ENCODE measurements at regions not wholly inside any gene's neighbourhood (a gene's known extent, or its start where the extent isn't known, plus 50 kb on each side); places are given as distances from the start of the nearest gene placed in this dataset.

GRCh38 chr2:128623776-128624761 is 305.4 kb upstream of the HS6ST1 start:
- Histone ChIP-seq H3K9ac (ENCODE audit: low read depth, low read length) (no peak overlapping the region; the same call in 1 of the 2 replicates), H3K9me3 (ENCODE audit: insufficient read depth, low read depth, low read length) (no peaks in the 10 kb centered on the region), H3K36me3 (ENCODE audit: insufficient read depth, low read length) (no peaks in the 10 kb centered on the region), H3K4me3 (ENCODE audit: low read length) (no peak overlapping the region), H3K27ac (ENCODE audit: low read depth, low read length) (no peak overlapping the region), H3K27me3 (ENCODE audit: insufficient read depth, low read length) (no peaks in the 10 kb centered on the region), H3K4me1 (ENCODE audit: insufficient read depth, low read length) (0 out of 2 replicates have a peak, but pooled peaks cover 3% of the 10 kb centered on the region)
- 93% methylated on average over 18 of the region's 18 CpGs for whole genome bisulfite sequencing

GRCh38 chr2:128624956-128625355 is 306.3 kb upstream of the HS6ST1 start:
- no peaks in the 10 kb centered on the region for H3K9me3 ChIP-seq (ENCODE audit: insufficient read depth, low read depth, low read length)
- no peak overlapping the region for H3K4me3 ChIP-seq (ENCODE audit: low read length)
- 0 out of 2 replicates have a peak, but pooled peaks cover 3% of the 10 kb centered on the region for H3K4me1 ChIP-seq (ENCODE audit: insufficient read depth, low read length)
- no peaks in the 10 kb centered on the region for H3K36me3 ChIP-seq (ENCODE audit: insufficient read depth, low read length)
- no peaks in the 10 kb centered on the region for H3K27me3 ChIP-seq (ENCODE audit: insufficient read depth, low read length)
- 97% methylated on average over 6 of the region's 6 CpGs for WGBS
- no peak overlapping the region for H3K9ac ChIP-seq (ENCODE audit: low read depth, low read length)
- no peak overlapping the region for H3K27ac ChIP-seq (ENCODE audit: low read depth, low read length)

- Histone ChIP-seq H3K4me1 (ENCODE audit: insufficient read depth, low read length) (0 out of 2 replicates have a peak, but pooled peaks cover 3% of the 10 kb centered on the region), H3K27ac (ENCODE audit: low read depth, low read length) (no peak overlapping the region), H3K9me3 (ENCODE audit: insufficient read depth, low read depth, low read length) (no peaks in the 10 kb centered on the region), H3K27me3 (ENCODE audit: insufficient read depth, low read length) (no peaks in the 10 kb centered on the region), H3K4me3 (ENCODE audit: low read length) (no peak overlapping the region), H3K36me3 (ENCODE audit: insufficient read depth, low read length) (no peaks in the 10 kb centered on the region), H3K9ac (ENCODE audit: low read depth, low read length) (no peak overlapping the region)
- WGBS = 92% methylated on average over 8 of the region's 8 CpGs
Observed at GRCh38 chr2:128625421-128625820, 306.8 kb upstream of the HS6ST1 start.

- H3K27me3 ChIP-seq (ENCODE audit: insufficient read depth, low read length) = no peaks in the 10 kb centered on the region
- no peak overlapping the region for H3K4me3 ChIP-seq (ENCODE audit: low read length)
Observed at GRCh38 chr2:128625963-128626759, 307.5 kb upstream of the HS6ST1 start.

GRCh38 chr2:128626760-128627511 is 308.3 kb upstream of the HS6ST1 start:
- Histone ChIP-seq H3K9me3 (ENCODE audit: insufficient read depth, low read depth, low read length) (no peaks in the 10 kb centered on the region), H3K36me3 (ENCODE audit: insufficient read depth, low read length) (no peaks in the 10 kb centered on the region), H3K9ac (ENCODE audit: low read depth, low read length) (no peak overlapping the region), H3K27me3 (ENCODE audit: insufficient read depth, low read length) (no peaks in the 10 kb centered on the region), H3K4me3 (ENCODE audit: low read length) (no peak overlapping the region), H3K27ac (ENCODE audit: low read depth, low read length) (no peak overlapping the region), H3K4me1 (ENCODE audit: insufficient read depth, low read length) (0 out of 2 replicates have a peak, but pooled peaks cover 3% of the 10 kb centered on the region)
- 91% methylated on average over 18 of the region's 20 CpGs for WGBS

More at GRCh38 chr2:128625963-128626759, 307.5 kb upstream of the HS6ST1 start:
- no peak overlapping the region for H3K9ac ChIP-seq (ENCODE audit: low read depth, low read length)
- WGBS = 86% methylated on average over 12 of the region's 12 CpGs
- H3K27ac ChIP-seq (ENCODE audit: low read depth, low read length) = no peak overlapping the region
- H3K9me3 ChIP-seq (ENCODE audit: insufficient read depth, low read depth, low read length) = no peaks in the 10 kb centered on the region
- 0 out of 2 replicates have a peak, but pooled peaks cover 3% of the 10 kb centered on the region for H3K4me1 ChIP-seq (ENCODE audit: insufficient read depth, low read length)
- no peaks in the 10 kb centered on the region for H3K36me3 ChIP-seq (ENCODE audit: insufficient read depth, low read length)

- Histone ChIP-seq H3K9ac (ENCODE audit: low read depth, low read length) (no peak overlapping the region), H3K27me3 (ENCODE audit: insufficient read depth, low read length) (no peaks in the 10 kb centered on the region), H3K27ac (ENCODE audit: low read depth, low read length) (no peak overlapping the region), H3K4me1 (ENCODE audit: insufficient read depth, low read length) (0 out of 2 replicates have a peak, but pooled peaks cover 3% of the 10 kb centered on the region), H3K4me3 (ENCODE audit: low read length) (no peak overlapping the region), H3K36me3 (ENCODE audit: insufficient read depth, low read length) (no peaks in the 10 kb centered on the region), H3K9me3 (ENCODE audit: insufficient read depth, low read depth, low read length) (no peaks in the 10 kb centered on the region)
- WGBS = 89% methylated on average over 7 of the region's 7 CpGs
Observed at GRCh38 chr2:128628206-128628605, 309.5 kb upstream of the HS6ST1 start.

GRCh38 chr2:128628996-128629395 is 310.3 kb upstream of the HS6ST1 start:
- Histone ChIP-seq H3K4me1 (ENCODE audit: insufficient read depth, low read length) (0 out of 2 replicates have a peak, but pooled peaks cover under 1% of the 10 kb centered on the region), H3K4me3 (ENCODE audit: low read length) (no peak overlapping the region), H3K27me3 (ENCODE audit: insufficient read depth, low read length) (no peaks in the 10 kb centered on the region), H3K9ac (ENCODE audit: low read depth, low read length) (no peak overlapping the region), H3K27ac (ENCODE audit: low read depth, low read length) (no peak overlapping the region), H3K36me3 (ENCODE audit: insufficient read depth, low read length) (no peaks in the 10 kb centered on the region), H3K9me3 (ENCODE audit: insufficient read depth, low read depth, low read length) (no peaks in the 10 kb centered on the region)
- 90% methylated on average over 5 of the region's 6 CpGs for WGBS

- 96% methylated on average over 11 of the region's 12 CpGs for WGBS
- H3K27me3 ChIP-seq (ENCODE audit: insufficient read depth, low read length) = no peaks in the 10 kb centered on the region
Observed at GRCh38 chr2:128630974-128631697, 312.5 kb upstream of the HS6ST1 start.

GRCh38 chr2:128631698-128632500 is 313.2 kb upstream of the HS6ST1 start:
- Histone ChIP-seq H3K36me3 (ENCODE audit: insufficient read depth, low read length) (no peaks in the 10 kb centered on the region), H3K9ac (ENCODE audit: low read depth, low read length) (no peak overlapping the region), H3K27ac (ENCODE audit: low read depth, low read length) (no peak overlapping the region), H3K27me3 (ENCODE audit: insufficient read depth, low read length) (no peaks in the 10 kb centered on the region), H3K9me3 (ENCODE audit: insufficient read depth, low read depth, low read length) (no peaks in the 10 kb centered on the region), H3K4me1 (ENCODE audit: insufficient read depth, low read length) (no peaks in the 10 kb centered on the region), H3K4me3 (ENCODE audit: low read length) (no peak overlapping the region)
- WGBS = 94% methylated on average over 15 of the region's 15 CpGs

More at GRCh38 chr2:128630974-128631697, 312.5 kb upstream of the HS6ST1 start:
- H3K36me3 ChIP-seq (ENCODE audit: insufficient read depth, low read length) = no peaks in the 10 kb centered on the region
- no peak overlapping the region for H3K27ac ChIP-seq (ENCODE audit: low read depth, low read length)
- H3K9ac ChIP-seq (ENCODE audit: low read depth, low read length) = no peak overlapping the region
- no peak overlapping the region for H3K4me3 ChIP-seq (ENCODE audit: low read length)
- no peaks in the 10 kb centered on the region for H3K9me3 ChIP-seq (ENCODE audit: insufficient read depth, low read depth, low read length)
- H3K4me1 ChIP-seq (ENCODE audit: insufficient read depth, low read length) = no peaks in the 10 kb centered on the region
